ENCODE measurements at regions not wholly inside any gene's neighbourhood (a gene's known extent, or its start where the extent isn't known, plus 50 kb on each side); places are given as distances from the start of the nearest gene placed in this dataset.

GRCh38 chr2:52940101-52940500, 827.5 kb upstream of the CHAC2 start:
- no peak for DNase-seq (ENCODE audit: low read depth in 2 of 2)

- DNase-seq (ENCODE audit: low read depth in 2 of 2), result no peak
These were observed 828.4 kb upstream of the CHAC2 start for GRCh38 chr2:52939250-52939649.

- DNase-seq (ENCODE audit: low read depth in 2 of 2), result no peak
These were observed 831.6 kb upstream of the CHAC2 start for GRCh38 chr2:52936029-52936428.

- DNase-seq (ENCODE audit: low read depth in 2 of 2), result no peak
These were observed 832.5 kb upstream of the CHAC2 start for GRCh38 chr2:52934920-52935640.

- no peak for DNase-seq (ENCODE audit: low read depth in 2 of 2)
These were observed 833.2 kb upstream of the CHAC2 start for GRCh38 chr2:52934323-52934898.

GRCh38 chr2:52933878-52934277, 833.7 kb upstream of the CHAC2 start:
- DNase-seq (ENCODE audit: low read depth in 2 of 2), result no peak

GRCh38 chr2:52931660-52932059, 835.9 kb upstream of the CHAC2 start:
- DNase-seq (ENCODE audit: low read depth in 2 of 2), result no peak

GRCh38 chr2:52929412-52929811, 838.2 kb upstream of the CHAC2 start:
- no peak for DNase-seq (ENCODE audit: low read depth in 2 of 2)

- DNase-seq (ENCODE audit: low read depth in 2 of 2), result no peak
These were observed 847.9 kb upstream of the CHAC2 start for GRCh38 chr2:52919673-52920072.

GRCh38 chr2:52918551-52918950, 849.1 kb upstream of the CHAC2 start:
- DNase-seq (ENCODE audit: low read depth in 2 of 2), result no peak

- DNase-seq (ENCODE audit: low read depth in 2 of 2), result no peak
These were observed 850.6 kb upstream of the CHAC2 start for GRCh38 chr2:52916981-52917380.

- DNase-seq (ENCODE audit: low read depth in 2 of 2), result no peak
These were observed 863.2 kb upstream of the CHAC2 start for GRCh38 chr2:52904355-52904891.

- DNase-seq (ENCODE audit: low read depth in 2 of 2), result no peak
These were observed 870.0 kb upstream of the CHAC2 start for GRCh38 chr2:52897511-52898044.

- DNase-seq (ENCODE audit: low read depth in 2 of 2), result no peak
These were observed 871.8 kb upstream of the CHAC2 start for GRCh38 chr2:52895726-52896340.

GRCh38 chr2:52886556-52886955, 881.0 kb upstream of the CHAC2 start:
- no peak for DNase-seq (ENCODE audit: low read depth in 2 of 2)

GRCh38 chr2:52884761-52885352, 882.7 kb upstream of the CHAC2 start:
- no peak for DNase-seq (ENCODE audit: low read depth in 2 of 2)

- DNase-seq (ENCODE audit: low read depth in 2 of 2), result no peak
These were observed 884.6 kb upstream of the CHAC2 start for GRCh38 chr2:52882974-52883373.

GRCh38 chr2:52881606-52882005, 886.0 kb upstream of the CHAC2 start:
- DNase-seq (ENCODE audit: low read depth in 2 of 2), result no peak

- DNase-seq (ENCODE audit: low read depth in 2 of 2), result no peak
These were observed 886.7 kb upstream of the CHAC2 start for GRCh38 chr2:52880872-52881271.

GRCh38 chr2:52879561-52879960, 888.0 kb upstream of the CHAC2 start:
- DNase-seq (ENCODE audit: low read depth in 2 of 2), result no peak

GRCh38 chr2:52877703-52878102, 889.9 kb upstream of the CHAC2 start:
- DNase-seq (ENCODE audit: low read depth in 2 of 2), result no peak

GRCh38 chr2:52874466-52875106, 893.0 kb upstream of the CHAC2 start:
- DNase-seq (ENCODE audit: low read depth in 2 of 2), result no peak
